Testis (tissue), 2 donors: ENCODE measurements at regions not wholly inside any gene's neighbourhood (a gene's known extent, or its start where the extent isn't known, plus 50 kb on each side); places are given as distances from the start of the nearest gene placed in this dataset.
"Not testable (repeated sequence)": the region's sequence is repeated elsewhere in the genome, so short reads cannot be mapped to it uniquely, and the experiment has no call there.

Source experiments
- DNase-seq: peaks from one replicate; pipeline ENCODE4 v3.0.0-alpha.2; 2019
- H3K27ac ChIP-seq, 2 donors: fragments of 200-600 bp; sonication (generic); one replicate each; pipeline ENCODE4 v1.5.1; 2019
- H3K27me3 ChIP-seq: fragments of 200-600 bp; sonication (generic); one replicate; pipeline ENCODE4 v1.5.1; 2019
- H3K36me3 ChIP-seq: fragments of 200-600 bp; sonication (generic); one replicate; pipeline ENCODE4 v1.5.1; 2017; ENCODE audit warnings: low read depth; ENCODE audit errors: missing control alignments
- H3K4me1 ChIP-seq: fragments of 200-600 bp; sonication (generic); one replicate; pipeline ENCODE4 v1.5.1; 2019
- H3K4me3 ChIP-seq, 2 donors: fragments of 200-600 bp; sonication (generic); one replicate each; pipeline ENCODE4 v1.5.1; 2017 to 2019
- H3K9me3 ChIP-seq: fragments of 200-600 bp; sonication (generic); one replicate; pipeline ENCODE4 v1.5.1; 2017
- CTCF ChIP-seq, 3 experiments: fragments of 450-650 bp in 2 of 3; fragments of 200-600 bp in 1 of 3; sonication (generic) in 1 of 3; IDR thresholded peaks; one replicate each; pipeline ENCODE4 v1.5.1; 2016 to 2019; ENCODE audit warnings: antibody characterized with exemption in 3 of 3, mild to moderate bottlenecking in 2 of 3, moderate library complexity in 1 of 3
- POLR2A ChIP-seq: fragments of 450-650 bp; IDR thresholded peaks from one replicate; pipeline ENCODE4 v1.6.1; 2017; ENCODE audit warnings: antibody characterized with exemption, mild to moderate bottlenecking, moderate library complexity
- WGBS, 2 donors: methylation state at CpG; one replicate each; pipeline ENCODE4 v1.1.5; 2018; 5-methylcytosine and 5-hydroxymethylcytosine counted together
- intact Hi-C: fragments of 100-400 bp; cut with DNase I; formaldehyde crosslinking; loops from one replicate; pipeline ENCODE4 v1.15.1; 2023; ENCODE audit warnings: low total_unique reads

GRCh38 chr20:30513050-30513628, 744.3 kb upstream of the DEFB115 start:
- Histone ChIP-seq H3K27me3 (no peaks in the 10 kb centered on the region), H3K4me1 (no peaks in the 10 kb centered on the region), H3K4me3 (no peak overlapping the region), H3K9me3 (no peaks in the 10 kb centered on the region), H3K36me3 (no peaks in the 10 kb centered on the region), H3K27ac (no peak overlapping the region)
- no peak for DNase-seq
- 56 to 78% methylated on average over 21 to 38 of the region's 38 CpGs for WGBS, 2 donors
- TF ChIP-seq CTCF (IDR thresholded peaks at IDR 0.05) = no peak
- TF ChIP-seq POLR2A = no peak
- intact Hi-C loops = no loop called here

GRCh38 chr20:30515915-30516314, 741.5 kb upstream of the DEFB115 start:
- H3K4me3 ChIP-seq, H3K4me1 ChIP-seq, DNase-seq, intact Hi-C loops, H3K9me3 ChIP-seq, H3K27me3 ChIP-seq, H3K36me3 ChIP-seq, H3K27ac ChIP-seq: not testable (repeated sequence)
- 65 to 79% methylated on average over 13 of the region's 13 CpGs for WGBS, 2 donors

- H3K27ac ChIP-seq, H3K36me3 ChIP-seq, H3K27me3 ChIP-seq, H3K9me3 ChIP-seq, H3K4me3 ChIP-seq, H3K4me1 ChIP-seq, DNase-seq, intact Hi-C loops: not testable (repeated sequence)
- WGBS, 2 donors = 81 to 89% methylated on average over 9 to 10 of the region's 10 CpGs
Observed at GRCh38 chr20:30518906-30519305, 738.6 kb upstream of the DEFB115 start.

GRCh38 chr20:30521686-30522415, 735.6 kb upstream of the DEFB115 start:
- DNase-seq, H3K36me3 ChIP-seq, H3K27me3 ChIP-seq, H3K9me3 ChIP-seq, H3K4me1 ChIP-seq, H3K27ac ChIP-seq, H3K4me3 ChIP-seq, intact Hi-C loops: not testable (repeated sequence)
- WGBS, 2 donors = 61 to 64% methylated on average over 15 of the region's 15 CpGs

GRCh38 chr20:30524155-30524554, 733.3 kb upstream of the DEFB115 start:
- intact Hi-C loops, DNase-seq: not testable (repeated sequence)
- 54 to 67% methylated on average over 4 of the region's 4 CpGs for WGBS, 2 donors

GRCh38 chr20:30524761-30525160, 732.7 kb upstream of the DEFB115 start:
- H3K4me1 ChIP-seq, H3K27ac ChIP-seq, H3K4me3 ChIP-seq, H3K36me3 ChIP-seq, DNase-seq, H3K27me3 ChIP-seq, H3K9me3 ChIP-seq, intact Hi-C loops: not testable (repeated sequence)
- 46 to 58% methylated on average over 2 of the region's 2 CpGs for WGBS, 2 donors

More at GRCh38 chr20:30524155-30524554, 733.3 kb upstream of the DEFB115 start:
- H3K4me1 ChIP-seq, H3K27ac ChIP-seq, H3K36me3 ChIP-seq, H3K9me3 ChIP-seq, H3K4me3 ChIP-seq, H3K27me3 ChIP-seq: not testable (repeated sequence)

GRCh38 chr20:30533653-30534052, 723.8 kb upstream of the DEFB115 start:
- H3K9me3 ChIP-seq, H3K27ac ChIP-seq, intact Hi-C loops, H3K4me3 ChIP-seq, H3K36me3 ChIP-seq, H3K4me1 ChIP-seq, DNase-seq, H3K27me3 ChIP-seq: not testable (repeated sequence)

- H3K27ac ChIP-seq, H3K9me3 ChIP-seq, H3K27me3 ChIP-seq, H3K36me3 ChIP-seq, H3K4me1 ChIP-seq, intact Hi-C loops: not testable (repeated sequence)
- peak; percentile 87 for DNase-seq
- WGBS, 2 donors = 11 to 21% methylated on average over 19 to 20 of the region's 20 CpGs
- peak overlapping the region; percentile 4 to 59 for H3K4me3 ChIP-seq
Observed at GRCh38 chr20:30537459-30537858, 720.0 kb upstream of the DEFB115 start.

GRCh38 chr20:30540330-30541069, 717.0 kb upstream of the DEFB115 start:
- WGBS, 2 donors = 64 to 70% methylated on average over 4 of the region's 4 CpGs
- H3K4me3 ChIP-seq, H3K36me3 ChIP-seq, DNase-seq, H3K4me1 ChIP-seq, H3K9me3 ChIP-seq, H3K27me3 ChIP-seq, intact Hi-C loops, H3K27ac ChIP-seq: not testable (repeated sequence)

GRCh38 chr20:30551236-30551635, 706.2 kb upstream of the DEFB115 start:
- H3K9me3 ChIP-seq, intact Hi-C loops, H3K27ac ChIP-seq, H3K27me3 ChIP-seq, H3K4me3 ChIP-seq, DNase-seq, H3K36me3 ChIP-seq, H3K4me1 ChIP-seq: not testable (repeated sequence)
- whole genome bisulfite sequencing, 2 donors = 46 to 73% methylated on average over 3 to 4 of the region's 4 CpGs

GRCh38 chr20:30556797-30557196, 700.7 kb upstream of the DEFB115 start:
- DNase-seq, H3K9me3 ChIP-seq, H3K4me3 ChIP-seq, intact Hi-C loops, H3K27ac ChIP-seq, H3K4me1 ChIP-seq, H3K27me3 ChIP-seq, H3K36me3 ChIP-seq: not testable (repeated sequence)
- 59 to 82% methylated on average over 1 of the region's 1 CpG for WGBS, 2 donors
